Stomach (tissue), 8 donors: ENCODE measurements at regions not wholly inside any gene's neighbourhood (a gene's known extent, or its start where the extent isn't known, plus 50 kb on each side); places are given as distances from the start of the nearest gene placed in this dataset.
"Not testable (repeated sequence)": the region's sequence is repeated elsewhere in the genome, so short reads cannot be mapped to it uniquely, and the experiment has no call there.

Experiments
- DNase-seq, 2 donors: peaks; one replicate each; pipeline versions ENCODE4 v3.0.0 to v3.0.0-alpha.2; 2013 to 2019
- H3K27ac ChIP-seq, 5 donors: fragments of 200-600 bp in 4 of 5; sonication (generic) in 4 of 5; one replicate each; pipeline ENCODE4 v1.5.1; 2013 to 2019; ENCODE audit warnings: mild to moderate bottlenecking in 1 of 5, moderate library complexity in 1 of 5
- H3K27me3 ChIP-seq, 3 donors: fragments of 200-600 bp; sonication (generic); one replicate each; pipeline ENCODE4 v1.5.1; 2017 to 2019; ENCODE audit warnings: mixed run types in 1 of 3
- H3K36me3 ChIP-seq, 4 donors: fragments of 200-600 bp; sonication (generic); 1 replicate in 3 of 4; 2 replicates in 1 of 4; pipeline ENCODE4 v1.5.1; 2016 to 2019
- H3K4me1 ChIP-seq, 4 donors: fragments of 200-600 bp; sonication (generic); one replicate each; pipeline ENCODE4 v1.5.1; 2016 to 2019
- H3K4me3 ChIP-seq, 4 donors: fragments of 200-600 bp; sonication (generic) in 3 of 4; one replicate each; pipeline ENCODE4 v1.5.1; 2016 to 2019; ENCODE audit warnings: mild to moderate bottlenecking in 1 of 4
- H3K9me3 ChIP-seq, 4 donors: fragments of 200-600 bp; sonication (generic); one replicate each; pipeline ENCODE4 v1.5.1; 2016 to 2019
- WGBS, 5 donors: extraction: QIAGEN DNeasy Blood & Tissue Kit in 3 of 5; methylation state at CpG; one replicate each; pipeline versions ENCODE4 v1.1.5 to v1.1.7; 2013 to 2018; 5-methylcytosine and 5-hydroxymethylcytosine counted together
- intact Hi-C: fragments of 100-400 bp; cut with DNase I; formaldehyde crosslinking; loops from one replicate; pipeline ENCODE4 v1.15.1; 2023; ENCODE audit warnings: low total_unique reads
- donor health status: healthy with polysubstance abuse.
- donor health status: Bipolar disorder and iron deficiency.
- donor health status: healthy.

DNA sequence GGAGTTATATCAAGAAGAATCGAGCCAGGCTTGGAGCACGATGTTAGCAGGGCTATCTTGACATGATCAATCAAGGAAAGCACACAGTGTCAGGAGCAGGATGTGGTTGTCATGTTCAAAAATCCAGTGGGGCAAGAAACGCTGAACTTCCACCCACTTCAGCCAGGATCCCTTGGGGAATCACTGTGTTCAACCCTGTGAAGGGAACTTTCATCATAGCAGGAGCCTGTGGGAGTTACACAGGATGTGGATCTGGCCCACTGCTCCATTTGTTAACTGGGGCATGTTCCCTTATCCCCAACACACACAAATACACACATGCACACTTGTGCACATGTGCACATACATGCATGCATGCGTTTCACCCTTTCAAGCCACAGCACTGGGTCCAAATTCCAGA is 619.3 kb downstream of the SPATA31A6 start:
- H3K36me3 ChIP-seq, intact Hi-C loops, H3K27ac ChIP-seq, H3K4me3 ChIP-seq, H3K27me3 ChIP-seq, H3K9me3 ChIP-seq, DNase-seq, H3K4me1 ChIP-seq: not testable (repeated sequence)
- WGBS, 5 donors, result 52 to 74% (median 60%) methylated on average over 4 of the region's 4 CpGs

DNA sequence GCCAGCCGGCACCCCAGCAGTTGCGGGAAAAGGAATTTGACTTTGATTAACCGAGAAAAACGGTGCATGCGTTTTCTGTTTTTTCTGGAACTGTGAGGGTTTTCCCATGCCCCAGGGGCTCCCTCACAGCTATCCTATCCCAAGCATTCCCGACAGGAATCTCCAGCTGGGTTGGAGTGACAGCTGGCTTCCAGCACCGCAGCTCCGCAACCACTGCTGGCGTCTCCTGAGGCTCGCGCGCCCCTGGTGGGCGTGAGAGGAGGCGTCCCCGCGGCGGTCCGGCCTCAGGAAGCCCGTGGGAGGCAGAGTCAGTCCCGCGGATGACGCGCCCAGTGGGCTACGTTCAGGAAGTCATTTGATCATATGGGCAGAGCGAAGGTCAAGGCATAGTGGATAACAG is 623.2 kb downstream of the SPATA31A6 start:
- 35 to 64% (median 40%) methylated on average over 12 to 20 of the region's 25 CpGs for WGBS, 5 donors
- H3K27ac ChIP-seq, H3K4me3 ChIP-seq: not testable (repeated sequence)

DNA sequence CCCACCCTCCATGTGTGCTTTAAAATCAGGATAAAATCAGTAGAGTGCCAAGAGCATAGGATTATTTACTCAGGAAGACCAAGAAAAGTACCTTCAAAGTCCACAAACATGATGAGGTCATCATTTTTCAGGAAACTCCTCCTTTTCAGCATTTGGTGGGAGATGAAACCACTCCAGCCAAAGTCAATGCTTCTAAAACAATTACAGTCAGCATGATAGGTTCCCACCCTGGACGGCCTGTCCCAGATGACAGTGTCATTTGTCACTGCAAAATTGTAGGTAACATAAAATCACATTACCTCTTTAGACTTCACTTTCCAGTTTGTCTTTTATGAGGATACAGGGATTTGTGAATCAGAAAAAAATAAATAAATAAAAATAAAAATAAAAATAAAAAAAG is 638.0 kb downstream of the SPATA31A6 start:
- intact Hi-C loops, DNase-seq, H3K27me3 ChIP-seq, H3K4me1 ChIP-seq, H3K9me3 ChIP-seq, H3K27ac ChIP-seq, H3K36me3 ChIP-seq, H3K4me3 ChIP-seq: not testable (repeated sequence)
- WGBS, 5 donors, result 67 to 92% (median 70%) methylated on average over 1 of the region's 1 CpG; no CpG with 5 or more reads in 1 of the 5 donors

More for the DNA sequence above, 623.2 kb downstream of the SPATA31A6 start:
- H3K4me1 ChIP-seq, H3K27me3 ChIP-seq, intact Hi-C loops, DNase-seq, H3K9me3 ChIP-seq, H3K36me3 ChIP-seq: not testable (repeated sequence)

DNA sequence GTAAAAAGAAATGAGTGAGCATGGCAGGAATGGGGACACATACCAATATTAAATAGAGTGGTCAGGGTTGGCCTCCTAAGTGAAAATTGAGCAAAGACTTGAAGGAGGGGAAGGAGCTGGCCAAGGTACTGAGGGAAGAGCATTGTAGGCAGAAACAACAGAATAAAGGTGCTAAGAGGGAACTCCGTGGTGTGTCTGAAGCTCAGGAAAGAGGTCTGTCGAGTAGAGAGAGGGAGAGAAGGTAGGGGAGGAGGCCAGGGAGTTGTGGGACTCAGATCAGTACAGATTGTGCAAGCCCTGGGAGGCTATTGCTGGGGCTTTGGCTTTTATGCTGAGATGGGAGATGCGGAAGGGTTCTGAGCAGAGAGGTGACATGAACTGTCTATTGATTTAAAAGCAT is 664.7 kb downstream of the SPATA31A6 start:
- Histone ChIP-seq H3K9me3 (peaks cover 0 to 10% (median 0%) of the 10 kb centered on the region in 4 donors), H3K27me3 (peaks cover 0 to 19% (median 0%) of the 10 kb centered on the region in 3 donors)
- H3K4me1 ChIP-seq, H3K27ac ChIP-seq, DNase-seq, H3K4me3 ChIP-seq, intact Hi-C loops, H3K36me3 ChIP-seq: not testable (repeated sequence)
- WGBS, 5 donors, result 17% methylated on average over 1 of the region's 3 CpGs; no CpG with 5 or more reads in 4 of the 5 donors

DNA sequence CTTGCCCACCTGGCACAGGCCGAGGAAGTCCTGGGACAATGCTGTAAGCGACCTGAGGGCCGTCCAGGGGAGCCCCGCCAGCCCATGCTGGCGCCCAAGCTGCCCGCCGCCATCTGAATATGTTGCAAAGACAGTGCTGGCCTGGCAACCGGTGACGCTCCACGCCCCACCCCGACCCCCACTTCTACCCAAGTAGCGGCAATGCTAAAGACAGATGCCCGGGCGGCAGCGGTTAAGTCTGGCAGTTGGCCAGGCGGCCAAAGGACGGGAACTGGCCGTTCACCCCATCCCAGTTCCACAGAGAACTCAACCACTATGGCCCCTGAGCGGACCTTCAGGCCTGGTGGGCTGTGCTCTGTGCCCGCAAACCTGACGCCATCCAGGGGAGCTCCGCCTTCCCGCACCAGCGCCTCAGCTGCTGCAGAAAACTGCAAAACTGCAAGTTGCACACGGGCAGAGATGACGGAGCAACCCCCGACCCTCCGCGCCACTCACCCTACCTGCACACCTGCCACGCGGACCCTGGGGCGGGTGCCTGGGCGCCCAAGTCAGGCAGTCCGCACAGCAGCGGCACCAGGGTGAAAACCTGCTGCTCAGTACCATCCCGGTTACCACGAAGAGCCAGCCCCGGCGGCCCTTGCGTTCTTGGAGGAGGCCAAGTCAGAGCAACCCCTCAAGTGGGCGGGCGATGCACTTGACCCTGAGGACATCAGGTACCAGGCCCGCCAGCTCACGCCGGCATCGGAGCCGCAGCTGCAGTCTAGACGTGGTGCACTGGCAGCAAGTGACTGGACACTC is 667.6 kb downstream of the SPATA31A6 start:
- H3K4me3 ChIP-seq, intact Hi-C loops, H3K36me3 ChIP-seq, H3K27ac ChIP-seq, DNase-seq, H3K4me1 ChIP-seq: not testable (repeated sequence)
- H3K27me3 ChIP-seq, result peaks cover 0 to 19% (median 0%) of the 10 kb centered on the region in 3 donors
- H3K9me3 ChIP-seq, result peaks cover 0 to 10% (median 0%) of the 10 kb centered on the region in 4 donors
- WGBS, 5 donors, result 25 to 83% (median 41%) methylated on average over 1 to 43 of the region's 48 CpGs

DNA sequence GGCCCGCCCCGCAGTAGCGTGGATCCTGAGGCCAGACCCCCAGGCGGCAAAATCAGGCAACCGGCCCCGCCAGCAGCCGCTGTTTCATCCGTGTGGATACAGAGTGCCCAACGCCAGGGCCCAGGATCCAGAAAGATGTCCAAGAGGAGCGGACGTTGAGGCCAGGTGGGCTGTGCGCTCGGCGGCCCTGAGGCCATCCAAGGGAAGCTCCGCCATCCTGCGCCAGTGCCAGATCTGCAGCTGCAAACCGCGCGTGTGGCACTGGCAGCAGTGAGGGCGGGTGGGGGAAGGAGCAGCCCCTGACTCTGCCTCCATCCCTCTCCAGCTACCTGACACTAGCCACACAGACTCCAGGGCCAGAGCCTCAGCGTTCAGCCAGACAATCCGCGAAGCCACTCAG is 668.2 kb downstream of the SPATA31A6 start:
- H3K27ac ChIP-seq, intact Hi-C loops, H3K4me1 ChIP-seq, H3K36me3 ChIP-seq: not testable (repeated sequence)
- Histone ChIP-seq H3K9me3 (peaks cover 0 to 10% (median 0%) of the 10 kb centered on the region in 4 donors), H3K4me3 (peak overlapping the region in 1 of 4 donors; percentile 23), H3K27me3 (peaks cover 0 to 19% (median 0%) of the 10 kb centered on the region in 3 donors)
- WGBS, 5 donors, result 16 to 34% (median 20%) methylated on average over 3 to 21 of the region's 23 CpGs
- peak in 1 of 2 donors; percentile 2 for DNase-seq

DNA sequence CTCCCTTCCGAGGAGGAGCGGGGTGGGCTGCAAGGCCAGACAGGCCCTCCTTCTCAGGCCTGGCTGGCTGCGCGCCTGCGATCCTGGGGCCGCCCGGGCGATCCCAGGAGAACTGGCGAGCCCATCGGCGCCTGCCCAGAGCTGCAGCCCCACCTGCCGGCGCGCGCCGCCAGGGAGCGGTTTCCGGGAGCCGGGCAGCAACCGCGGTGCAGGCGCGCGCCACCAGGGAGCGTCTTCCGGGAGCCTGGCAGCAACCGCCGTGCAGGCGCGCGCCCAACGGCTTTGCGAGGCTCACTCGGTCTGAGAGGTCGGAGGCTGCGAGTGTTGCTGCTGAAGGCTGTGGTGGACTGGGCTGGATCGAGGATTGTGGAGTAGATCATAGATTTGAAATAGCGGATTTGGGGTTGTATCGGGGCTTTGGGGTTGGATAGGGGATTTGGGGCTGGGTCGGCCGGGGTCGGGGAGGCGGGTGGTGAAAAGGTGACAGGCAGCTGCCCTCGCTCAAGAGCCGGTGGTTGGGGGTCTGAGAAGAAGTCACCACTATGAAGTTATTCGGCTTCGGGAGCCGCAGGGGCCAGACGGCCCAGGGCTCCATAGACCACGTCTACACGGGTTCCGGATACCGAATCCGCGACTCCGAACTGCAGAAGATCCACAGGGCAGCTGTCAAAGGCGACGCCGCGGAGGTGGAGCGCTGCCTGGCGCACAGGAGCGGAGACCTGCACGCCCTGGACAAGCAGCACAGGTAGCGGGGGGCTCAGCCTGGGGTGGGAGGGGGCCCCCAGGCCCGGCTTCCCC is 668.9 kb downstream of the SPATA31A6 start:
- H3K36me3 ChIP-seq, H3K27ac ChIP-seq, intact Hi-C loops, H3K4me1 ChIP-seq: not testable (repeated sequence)
- WGBS, 5 donors, result 9 to 28% (median 10%) methylated on average over 8 to 66 of the region's 66 CpGs
- peaks cover 0 to 10% (median 0%) of the 10 kb centered on the region in 4 donors for H3K9me3 ChIP-seq
- peaks cover 0 to 19% (median 0%) of the 10 kb centered on the region in 3 donors for H3K27me3 ChIP-seq
- DNase-seq, result peak in 1 of 2 donors; percentile 90
- peak overlapping the region in 1 of 4 donors; percentile 23 for H3K4me3 ChIP-seq

DNA sequence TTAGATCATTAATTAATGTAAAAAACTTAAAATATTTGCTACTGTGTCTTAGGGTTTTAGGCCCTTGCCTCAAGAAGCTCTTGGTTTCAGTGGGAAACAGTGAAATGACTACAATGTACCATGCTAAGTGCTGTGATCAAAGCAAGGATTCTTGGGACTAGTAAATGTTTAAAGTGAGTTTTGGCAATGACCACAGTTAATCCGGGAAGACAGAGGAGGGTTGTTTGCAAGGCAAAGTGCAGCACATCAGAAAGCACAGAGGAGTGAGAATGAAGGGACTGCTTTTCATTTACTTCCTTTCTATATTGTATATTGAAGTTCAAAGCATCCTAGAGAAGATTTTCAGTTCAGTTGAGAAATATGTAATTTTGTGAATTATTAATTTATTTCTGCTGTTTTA is 676.7 kb downstream of the SPATA31A6 start:
- 43 to 62% (median 57%) methylated on average over 1 of the region's 1 CpG for WGBS, 5 donors

DNA sequence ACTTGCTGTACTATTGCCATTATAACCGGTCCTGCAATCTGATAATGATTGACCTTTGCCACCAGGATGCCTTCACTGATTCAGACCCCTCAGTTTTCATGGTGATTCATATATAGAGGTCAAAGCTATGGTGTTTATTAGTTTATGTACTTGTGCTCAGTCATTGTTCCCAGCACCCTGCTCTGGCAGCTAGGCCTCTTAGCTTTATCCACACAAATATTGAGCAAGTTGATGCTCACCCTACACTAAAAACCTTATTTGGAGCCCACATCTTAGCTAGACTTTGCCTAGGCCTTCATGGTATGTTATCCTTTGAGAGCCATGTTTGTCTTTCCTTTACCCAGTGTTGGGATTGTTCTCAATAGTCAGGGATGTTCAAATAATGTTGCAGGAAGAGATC is 679.0 kb downstream of the SPATA31A6 start:
- H3K4me3 ChIP-seq, H3K27me3 ChIP-seq, DNase-seq, intact Hi-C loops, H3K9me3 ChIP-seq, H3K36me3 ChIP-seq, H3K27ac ChIP-seq, H3K4me1 ChIP-seq: not testable (repeated sequence)
- 21 to 75% (median 67%) methylated on average over 1 of the region's 1 CpG for WGBS, 5 donors

More for the DNA sequence above, 676.7 kb downstream of the SPATA31A6 start:
- H3K4me3 ChIP-seq, H3K4me1 ChIP-seq, DNase-seq, H3K27me3 ChIP-seq, H3K27ac ChIP-seq, intact Hi-C loops, H3K36me3 ChIP-seq, H3K9me3 ChIP-seq: not testable (repeated sequence)
